ENCODE measurements at regions not wholly inside any gene's neighbourhood (a gene's known extent, or its start where the extent isn't known, plus 50 kb on each side); places are given as distances from the start of the nearest gene placed in this dataset.

DNA sequence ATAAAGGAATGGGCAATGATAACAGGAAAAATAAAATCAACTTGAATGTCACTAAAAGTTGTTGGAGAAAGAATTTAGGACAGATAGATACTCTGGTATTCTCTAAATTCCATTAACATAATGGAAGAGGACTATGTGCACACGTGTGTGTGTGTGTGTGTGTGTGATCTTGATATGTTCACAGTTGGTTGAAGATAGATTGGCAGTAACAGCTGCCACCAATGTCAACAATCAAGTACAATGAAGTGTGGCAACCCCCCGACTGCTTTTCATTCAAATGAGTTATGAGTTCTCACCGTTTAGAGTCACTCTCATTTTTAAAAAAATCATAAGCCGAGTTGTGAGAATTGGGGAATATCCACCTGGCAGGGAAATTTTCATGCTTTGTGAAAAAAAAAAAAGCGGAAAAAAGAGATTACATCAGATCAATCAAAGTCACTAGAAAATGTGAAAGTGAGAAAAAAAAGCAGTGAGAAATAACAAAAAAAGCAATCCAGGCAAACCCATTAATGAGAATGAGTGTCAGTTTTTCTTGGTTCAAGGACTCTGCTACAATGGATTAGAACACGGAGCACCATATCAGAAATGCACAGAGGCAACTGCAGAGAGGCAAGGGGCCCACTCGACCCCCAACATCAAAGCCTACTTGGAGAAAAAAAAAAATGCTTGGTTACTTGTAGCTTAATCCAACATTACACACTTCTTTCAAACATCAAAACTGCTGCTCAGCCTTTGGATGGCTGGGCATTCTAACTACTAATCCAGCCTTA lies 414.9 kb upstream of the PITX2 start:
- in situ Hi-C loops (cut with HindIII; ENCODE audit: low pct_ligation_motif_present, low sequenced_read_pairs), result no loop called here
- no peaks in the 10 kb centered on the region for H3K36me3 ChIP-seq (replicated peaks)
- H3K27ac ChIP-seq, result no peak overlapping the region
- H3K4me3 ChIP-seq (ENCODE audit: low read depth, low read length), result no peak overlapping the region
- TF ChIP-seq, protein P1, sequence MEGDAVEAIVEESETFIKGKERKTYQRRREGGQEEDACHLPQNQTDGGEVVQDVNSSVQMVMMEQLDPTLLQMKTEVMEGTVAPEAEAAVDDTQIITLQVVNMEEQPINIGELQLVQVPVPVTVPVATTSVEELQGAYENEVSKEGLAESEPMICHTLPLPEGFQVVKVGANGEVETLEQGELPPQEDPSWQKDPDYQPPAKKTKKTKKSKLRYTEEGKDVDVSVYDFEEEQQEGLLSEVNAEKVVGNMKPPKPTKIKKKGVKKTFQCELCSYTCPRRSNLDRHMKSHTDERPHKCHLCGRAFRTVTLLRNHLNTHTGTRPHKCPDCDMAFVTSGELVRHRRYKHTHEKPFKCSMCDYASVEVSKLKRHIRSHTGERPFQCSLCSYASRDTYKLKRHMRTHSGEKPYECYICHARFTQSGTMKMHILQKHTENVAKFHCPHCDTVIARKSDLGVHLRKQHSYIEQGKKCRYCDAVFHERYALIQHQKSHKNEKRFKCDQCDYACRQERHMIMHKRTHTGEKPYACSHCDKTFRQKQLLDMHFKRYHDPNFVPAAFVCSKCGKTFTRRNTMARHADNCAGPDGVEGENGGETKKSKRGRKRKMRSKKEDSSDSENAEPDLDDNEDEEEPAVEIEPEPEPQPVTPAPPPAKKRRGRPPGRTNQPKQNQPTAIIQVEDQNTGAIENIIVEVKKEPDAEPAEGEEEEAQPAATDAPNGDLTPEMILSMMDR (IDR thresholded peaks at IDR 0.05; ENCODE audit: low read depth, low read length, missing control alignments), result no peak
- no peaks in the 10 kb centered on the region for H3K27me3 ChIP-seq (replicated peaks)
- no peak for DNase-seq

DNA sequence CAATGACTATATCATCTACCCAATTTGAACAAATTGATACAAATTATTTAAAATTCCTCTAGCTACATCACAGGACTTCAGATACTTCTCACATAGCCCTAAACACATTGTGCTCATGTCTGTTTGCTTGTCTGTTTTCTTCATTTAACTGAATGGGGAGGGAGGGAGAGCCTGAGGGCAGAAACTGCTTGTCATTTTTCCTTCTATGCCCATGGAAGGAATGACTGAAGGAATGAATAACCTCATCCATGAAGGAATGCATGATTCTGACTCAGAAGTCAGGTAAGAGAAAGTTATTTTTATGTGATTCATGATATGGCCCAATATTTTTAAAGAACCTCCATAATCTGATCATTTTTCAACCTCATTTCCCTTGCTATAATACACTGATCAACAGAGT lies 418.0 kb upstream of the PITX2 start:
- in situ Hi-C loops (cut with HindIII; ENCODE audit: low pct_ligation_motif_present, low sequenced_read_pairs), result no loop called here
- Histone ChIP-seq H3K36me3 (replicated peaks) (no peaks in the 10 kb centered on the region), H3K27me3 (replicated peaks) (no peaks in the 10 kb centered on the region), H3K27ac (no peak overlapping the region), H3K4me3 (ENCODE audit: low read depth, low read length) (no peak overlapping the region)
- TF ChIP-seq, protein P1 (IDR thresholded peaks at IDR 0.05; ENCODE audit: low read depth, low read length, missing control alignments), result no peak
- no peak for DNase-seq

DNA sequence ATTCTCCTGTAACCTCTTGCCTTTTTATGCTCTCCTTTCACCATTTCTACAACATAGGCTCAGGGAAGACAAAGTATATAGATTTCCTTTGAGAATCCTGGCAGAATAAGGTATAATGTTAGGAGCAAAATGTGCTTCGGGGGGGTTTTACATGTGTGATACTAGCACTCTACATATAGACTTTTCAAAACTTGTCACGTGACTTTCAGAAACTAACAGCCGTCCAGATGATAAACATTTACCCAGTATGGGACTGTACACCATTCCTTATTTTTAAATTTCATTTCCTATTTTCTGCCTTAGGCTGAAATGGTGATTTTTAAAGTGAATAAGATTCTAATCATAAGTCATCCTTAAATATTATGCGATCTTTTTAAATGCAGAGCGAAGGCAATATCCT lies 420.4 kb upstream of the PITX2 start:
- Histone ChIP-seq H3K36me3 (replicated peaks) (no peaks in the 10 kb centered on the region), H3K27ac (no peak overlapping the region), H3K27me3 (replicated peaks) (no peaks in the 10 kb centered on the region), H3K4me3 (ENCODE audit: low read depth, low read length) (no peak overlapping the region)
- TF ChIP-seq, protein P1 (IDR thresholded peaks at IDR 0.05; ENCODE audit: low read depth, low read length, missing control alignments), result no peak
- DNase-seq, result no peak
- in situ Hi-C loops (cut with HindIII; ENCODE audit: low pct_ligation_motif_present, low sequenced_read_pairs), result no loop called here

DNA sequence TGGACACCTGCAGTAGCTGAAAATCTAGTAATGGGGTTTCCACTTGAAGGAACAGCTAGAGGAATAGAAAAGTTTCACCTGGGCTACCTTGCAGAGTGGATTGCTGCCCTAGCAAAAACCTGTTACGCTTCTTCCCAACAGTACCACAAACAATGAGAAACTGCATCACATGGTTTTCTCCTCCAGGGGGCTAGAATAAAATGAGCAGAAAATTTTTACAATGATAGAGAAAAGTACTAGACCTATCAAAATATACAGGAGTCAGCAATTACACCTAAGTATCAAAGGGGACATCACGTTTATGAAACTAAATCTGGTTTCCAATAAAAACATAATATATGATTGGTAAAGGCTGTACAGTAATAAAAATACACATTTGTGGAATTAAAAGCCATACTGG lies 423.1 kb upstream of the PITX2 start:
- no peak for DNase-seq
- Histone ChIP-seq H3K36me3 (replicated peaks) (no peaks in the 10 kb centered on the region), H3K27ac (no peak overlapping the region), H3K27me3 (replicated peaks) (no peaks in the 10 kb centered on the region), H3K4me3 (ENCODE audit: low read depth, low read length) (no peak overlapping the region)
- in situ Hi-C loops (cut with HindIII; ENCODE audit: low pct_ligation_motif_present, low sequenced_read_pairs), result no loop called here
- TF ChIP-seq, protein P1 (IDR thresholded peaks at IDR 0.05; ENCODE audit: low read depth, low read length, missing control alignments), result peak; percentile 12

DNA sequence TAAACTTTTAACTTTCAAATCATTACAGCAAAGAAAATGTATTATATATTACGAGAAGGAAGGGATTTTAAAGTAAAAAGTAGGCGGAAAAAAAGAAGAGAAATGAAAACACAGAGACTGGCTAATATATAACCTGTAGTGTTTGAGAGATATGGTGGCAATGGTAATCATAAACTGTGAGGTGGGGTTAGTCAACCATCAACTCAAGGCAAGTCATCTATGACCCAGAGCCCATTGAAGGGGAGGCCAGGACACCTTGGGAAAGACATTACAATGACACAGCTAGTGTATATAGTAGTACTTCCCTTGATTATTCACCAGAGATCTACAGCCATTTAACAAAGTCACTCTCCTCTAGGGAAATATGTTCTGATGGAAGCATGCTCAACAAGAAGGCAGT lies 423.9 kb upstream of the PITX2 start:
- DNase-seq, result no peak
- TF ChIP-seq, protein P1 (IDR thresholded peaks at IDR 0.05; ENCODE audit: low read depth, low read length, missing control alignments), result no peak
- in situ Hi-C loops (cut with HindIII; ENCODE audit: low pct_ligation_motif_present, low sequenced_read_pairs), result no loop called here

DNA sequence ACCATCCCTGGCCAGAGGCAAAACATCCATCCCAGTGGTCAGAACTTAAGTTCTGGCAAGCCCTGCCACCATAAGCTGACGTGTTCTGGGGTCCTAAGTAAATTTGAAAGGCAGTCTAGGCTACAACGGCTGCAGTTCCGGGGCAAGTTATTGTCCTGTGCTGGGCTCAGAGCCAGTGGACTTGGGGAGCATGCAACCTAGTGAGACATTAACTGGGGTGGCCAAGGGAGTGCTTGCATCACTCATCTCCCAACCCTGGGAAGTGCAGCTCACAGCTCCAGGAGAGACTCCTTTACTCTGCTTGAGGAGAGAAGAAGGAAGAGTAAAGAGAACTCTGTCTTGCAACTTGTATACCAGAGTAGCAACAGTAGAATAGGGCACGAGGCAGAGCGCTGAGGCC lies 425.4 kb upstream of the PITX2 start:
- no peak for DNase-seq
- Histone ChIP-seq H3K36me3 (replicated peaks) (no peaks in the 10 kb centered on the region), H3K4me3 (ENCODE audit: low read depth, low read length) (no peak overlapping the region), H3K27ac (no peak overlapping the region), H3K27me3 (replicated peaks) (no peaks in the 10 kb centered on the region)
- in situ Hi-C loops (cut with HindIII; ENCODE audit: low pct_ligation_motif_present, low sequenced_read_pairs), result no loop called here
- TF ChIP-seq, protein P1 (IDR thresholded peaks at IDR 0.05; ENCODE audit: low read depth, low read length, missing control alignments), result no peak

More for the DNA sequence above, 423.9 kb upstream of the PITX2 start:
- H3K27ac ChIP-seq, result no peak overlapping the region
- H3K27me3 ChIP-seq (replicated peaks), result no peaks in the 10 kb centered on the region
- no peak overlapping the region for H3K4me3 ChIP-seq (ENCODE audit: low read depth, low read length)
- no peaks in the 10 kb centered on the region for H3K36me3 ChIP-seq (replicated peaks)

Measured in brain microvascular endothelial cell (primary cell).